Chondrocyte (in vitro differentiated cells): ENCODE measurements at regions not wholly inside any gene's neighbourhood (a gene's known extent, or its start where the extent isn't known, plus 50 kb on each side); places are given as distances from the start of the nearest gene placed in this dataset.

Source experiments
- DNase-seq: peaks from one replicate; pipeline ENCODE4 v3.0.0; 2021; ENCODE audit warnings: mixed read lengths, low spot score
- H3K27ac Mint-ChIP-seq: one replicate; pipeline ENCODE4 v1.8.0; 2021; ENCODE audit warnings: mild to moderate bottlenecking, moderate library complexity, mixed read lengths; ENCODE audit not compliant: unreplicated experiment
- H3K27me3 Mint-ChIP-seq: 2 replicates; pipeline ENCODE4 v1.8.0; 2021; ENCODE audit warnings: low read depth, mixed read lengths
- H3K36me3 Mint-ChIP-seq: 2 replicates; pipeline ENCODE4 v1.8.0; 2021; ENCODE audit warnings: low read depth, mixed read lengths
- H3K4me1 Mint-ChIP-seq: 2 replicates; pipeline ENCODE4 v1.8.0; 2021; ENCODE audit warnings: low read depth, mild to moderate bottlenecking, mixed read lengths
- H3K4me3 Mint-ChIP-seq: one replicate; pipeline ENCODE4 v1.8.0; 2021; ENCODE audit warnings: mild to moderate bottlenecking, moderate library complexity, mixed read lengths; ENCODE audit not compliant: unreplicated experiment
- H3K9me3 Mint-ChIP-seq: 2 replicates; pipeline ENCODE4 v1.8.0; 2021; ENCODE audit warnings: low read depth, mixed read lengths
- TF ChIP-seq, protein P1 (sequence below): fragments of 200-600 bp; sonication (generic); IDR thresholded peaks from 2 replicates; pipeline ENCODE4 v1.5.0; 2021; ENCODE audit warnings: antibody characterized with exemption, mild to moderate bottlenecking, moderate library complexity

DNA sequence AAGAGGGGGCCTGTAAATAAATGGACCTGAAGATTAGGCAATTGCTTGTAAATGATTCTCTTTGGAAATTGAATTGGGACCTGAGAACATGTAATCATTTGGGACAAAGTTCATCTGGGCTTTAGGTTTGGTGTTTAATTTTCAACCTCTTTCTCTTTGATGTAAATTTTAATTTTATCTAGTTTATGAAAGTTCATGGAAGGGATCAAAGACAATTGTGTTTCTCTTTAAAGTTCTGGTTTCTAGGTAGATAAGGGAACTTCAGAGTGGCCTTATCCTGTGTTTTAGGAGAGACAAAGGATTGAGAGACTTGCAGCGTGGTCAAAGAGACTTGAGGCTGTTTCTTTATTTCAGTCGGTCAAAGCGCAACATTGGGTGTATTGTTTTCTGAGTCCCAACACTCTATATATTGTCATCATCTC is 1108.3 kb downstream of the TBL1XR1 start:
- Mint-ChIP-seq H3K27ac (no peak overlapping the region), H3K4me3 (no peak overlapping the region), H3K4me1 (peaks cover 11% of the 10 kb centered on the region), H3K36me3 (peaks cover 6% of the 10 kb centered on the region), H3K9me3 (peaks cover 21% of the 10 kb centered on the region), H3K27me3 (no peaks in the 10 kb centered on the region)
- TF ChIP-seq, protein P1, sequence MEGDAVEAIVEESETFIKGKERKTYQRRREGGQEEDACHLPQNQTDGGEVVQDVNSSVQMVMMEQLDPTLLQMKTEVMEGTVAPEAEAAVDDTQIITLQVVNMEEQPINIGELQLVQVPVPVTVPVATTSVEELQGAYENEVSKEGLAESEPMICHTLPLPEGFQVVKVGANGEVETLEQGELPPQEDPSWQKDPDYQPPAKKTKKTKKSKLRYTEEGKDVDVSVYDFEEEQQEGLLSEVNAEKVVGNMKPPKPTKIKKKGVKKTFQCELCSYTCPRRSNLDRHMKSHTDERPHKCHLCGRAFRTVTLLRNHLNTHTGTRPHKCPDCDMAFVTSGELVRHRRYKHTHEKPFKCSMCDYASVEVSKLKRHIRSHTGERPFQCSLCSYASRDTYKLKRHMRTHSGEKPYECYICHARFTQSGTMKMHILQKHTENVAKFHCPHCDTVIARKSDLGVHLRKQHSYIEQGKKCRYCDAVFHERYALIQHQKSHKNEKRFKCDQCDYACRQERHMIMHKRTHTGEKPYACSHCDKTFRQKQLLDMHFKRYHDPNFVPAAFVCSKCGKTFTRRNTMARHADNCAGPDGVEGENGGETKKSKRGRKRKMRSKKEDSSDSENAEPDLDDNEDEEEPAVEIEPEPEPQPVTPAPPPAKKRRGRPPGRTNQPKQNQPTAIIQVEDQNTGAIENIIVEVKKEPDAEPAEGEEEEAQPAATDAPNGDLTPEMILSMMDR = no peak
- DNase-seq = no peak

DNA sequence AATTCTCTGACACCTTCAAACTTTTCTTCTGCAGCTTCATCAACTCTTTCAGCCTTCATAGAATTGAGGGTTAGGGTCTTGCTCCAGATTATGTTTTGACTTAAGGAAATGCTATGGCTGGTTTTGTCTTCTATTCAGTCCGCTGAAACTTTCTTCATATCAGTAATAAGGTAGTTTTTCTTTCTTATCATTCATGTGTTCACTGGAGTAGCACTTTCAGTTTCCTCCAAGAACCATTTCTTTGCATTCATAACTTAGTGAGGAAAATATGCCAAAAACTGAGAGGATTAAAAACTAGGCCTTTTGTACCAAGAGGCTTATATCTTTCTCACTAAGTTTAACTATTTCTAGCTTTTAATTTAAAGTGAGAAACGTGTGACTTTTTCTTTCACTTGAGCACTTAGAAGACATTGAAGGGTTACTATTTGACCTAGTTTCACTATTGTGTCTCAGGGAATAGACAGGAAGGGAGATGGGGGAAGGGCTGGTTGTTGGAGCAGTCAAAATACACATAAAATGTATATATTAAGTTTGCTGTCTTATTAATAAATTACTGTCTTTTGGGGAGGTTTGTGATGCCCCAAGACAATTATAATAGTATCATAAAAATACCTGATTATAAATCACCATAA is 1110.1 kb downstream of the TBL1XR1 start:
- Mint-ChIP-seq H3K4me1 (peaks cover 17% of the 10 kb centered on the region), H3K9me3 (peaks cover 17% of the 10 kb centered on the region), H3K4me3 (no peak overlapping the region), H3K27ac (no peak overlapping the region), H3K27me3 (no peaks in the 10 kb centered on the region), H3K36me3 (peaks cover 5% of the 10 kb centered on the region)
- no peak for DNase-seq
- TF ChIP-seq, protein P1 = no peak

DNA sequence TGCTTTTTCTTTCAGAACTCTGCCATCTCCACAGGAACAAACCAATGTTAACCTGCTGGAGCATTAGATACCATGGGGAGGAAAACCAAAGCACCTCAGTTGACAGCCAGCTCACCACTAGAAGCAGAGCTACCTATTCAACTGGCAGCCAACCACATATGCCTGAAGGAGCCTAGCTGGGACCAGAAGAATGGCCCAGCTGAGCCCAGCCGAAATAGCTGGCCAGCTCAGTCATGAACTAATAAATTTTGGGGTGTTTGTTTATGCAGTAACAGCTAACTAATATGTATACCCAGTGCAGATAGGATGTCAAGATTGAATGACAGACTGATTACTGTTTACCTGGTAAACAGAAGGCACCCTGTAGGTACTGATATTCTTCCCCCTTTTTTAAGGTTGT is 1117.5 kb downstream of the TBL1XR1 start:
- H3K36me3 Mint-ChIP-seq = peaks cover 1% of the 10 kb centered on the region
- TF ChIP-seq, protein P1 = no peak

DNA sequence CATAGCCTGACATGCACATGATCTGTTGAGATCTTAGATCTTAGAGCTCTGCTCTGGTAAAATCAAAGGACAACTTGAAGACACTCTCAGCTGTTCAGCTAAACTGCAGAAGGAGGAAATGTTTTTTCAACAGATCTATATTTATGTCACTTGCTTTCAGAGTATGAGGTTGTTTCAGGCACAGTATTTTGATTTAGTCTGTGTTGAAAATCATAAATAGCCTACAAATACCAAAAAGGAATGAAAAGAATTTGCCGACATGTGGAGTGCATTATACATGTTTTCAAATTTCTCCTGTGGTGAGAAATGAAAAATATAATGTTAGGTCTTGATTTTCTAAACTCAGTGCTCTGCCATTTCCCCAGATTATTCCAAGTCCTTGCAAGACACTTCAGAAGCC is 1118.4 kb downstream of the TBL1XR1 start:
- DNase-seq = no peak
- Mint-ChIP-seq H3K27ac (peak overlapping the region; percentile 6), H3K9me3 (peaks cover 4% of the 10 kb centered on the region), H3K4me1 (peaks cover 41% of the 10 kb centered on the region), H3K4me3 (no peak overlapping the region), H3K36me3 (peaks cover 1% of the 10 kb centered on the region), H3K27me3 (no peaks in the 10 kb centered on the region)
- TF ChIP-seq, protein P1 = no peak

More for the DNA sequence above, 1117.5 kb downstream of the TBL1XR1 start:
- Mint-ChIP-seq H3K27ac (no peak overlapping the region), H3K9me3 (peaks cover 3% of the 10 kb centered on the region), H3K4me1 (peaks cover 39% of the 10 kb centered on the region), H3K4me3 (no peak overlapping the region), H3K27me3 (no peaks in the 10 kb centered on the region)
- no peak for DNase-seq

DNA sequence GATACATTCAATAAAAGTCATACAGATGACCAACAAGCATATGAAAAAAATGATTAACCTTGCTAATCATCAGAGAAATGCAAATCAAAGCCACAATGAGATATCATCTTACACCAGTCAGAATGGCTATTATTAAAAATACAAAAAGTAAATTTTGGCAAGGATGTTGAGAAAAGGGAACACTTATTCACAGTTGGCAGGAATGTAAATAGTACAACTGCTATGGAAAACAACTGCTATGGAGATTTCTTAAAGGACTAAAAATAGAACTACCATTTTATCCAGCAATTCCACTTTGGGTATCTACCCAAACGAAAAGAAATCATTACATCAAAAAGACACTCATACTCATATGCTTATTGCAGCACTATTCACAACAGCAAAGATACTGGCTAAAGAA is 1121.8 kb downstream of the TBL1XR1 start:
- DNase-seq = no peak
- no peaks in the 10 kb centered on the region for H3K27me3 Mint-ChIP-seq
- H3K4me3 Mint-ChIP-seq = no peak overlapping the region
- no peak overlapping the region for H3K27ac Mint-ChIP-seq
- H3K9me3 Mint-ChIP-seq = peaks cover 10% of the 10 kb centered on the region
- H3K4me1 Mint-ChIP-seq = peaks cover 38% of the 10 kb centered on the region
- TF ChIP-seq, protein P1 = no peak
- peaks cover 3% of the 10 kb centered on the region for H3K36me3 Mint-ChIP-seq
